ENCODE measurements at regions not wholly inside any gene's neighbourhood (a gene's known extent, or its start where the extent isn't known, plus 50 kb on each side); places are given as distances from the start of the nearest gene placed in this dataset.

DNA sequence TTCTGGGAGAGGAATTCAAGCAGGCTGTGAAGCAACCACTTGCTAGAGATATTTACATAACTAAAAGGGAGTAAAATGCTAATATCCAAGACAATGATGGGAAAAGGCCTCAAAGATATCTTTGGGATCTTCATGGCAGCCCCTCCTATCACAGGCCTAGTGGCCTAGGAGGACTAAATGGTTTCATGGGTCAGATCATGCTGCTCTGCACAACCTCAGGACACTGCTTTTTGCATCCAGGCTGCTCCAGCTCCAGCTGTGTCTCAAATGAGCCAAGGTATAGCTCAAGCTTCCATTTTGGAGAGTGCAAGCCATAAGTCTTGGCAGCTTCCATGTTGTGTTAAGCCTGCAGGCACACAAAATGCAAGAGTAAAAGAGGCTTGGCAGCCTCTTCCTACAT lies 195.6 kb upstream of the SSTR1 start:
- TF ChIP-seq POLR2A (IDR thresholded peaks at IDR 0.05) (no peak), CTCF (IDR thresholded peaks at IDR 0.05) (no peak)
